ENCODE measurements at regions not wholly inside any gene's neighbourhood (a gene's known extent, or its start where the extent isn't known, plus 50 kb on each side); places are given as distances from the start of the nearest gene placed in this dataset.

DNA sequence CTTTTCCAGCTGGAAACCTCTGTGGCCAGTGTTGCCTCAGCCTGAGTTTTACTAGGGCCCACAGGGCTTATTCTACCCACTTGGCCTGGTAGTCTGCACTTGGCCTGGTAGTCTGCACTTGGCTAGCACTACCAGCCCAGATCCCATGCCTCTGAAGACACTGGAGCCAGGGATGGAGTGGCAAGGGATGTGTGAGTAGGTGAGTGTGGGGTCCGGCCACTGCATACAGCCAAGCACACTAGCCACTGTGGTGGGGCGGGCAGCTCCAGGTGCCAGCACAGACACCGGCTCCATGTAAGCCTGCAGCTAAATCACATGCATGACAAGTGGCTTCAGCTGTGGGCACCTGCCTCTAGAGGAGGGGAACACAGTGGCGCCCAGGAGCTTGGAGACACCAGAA is 63.4 kb upstream of the NAV3 start:
- POLR2A ChIA-PET, result no interaction called here
- no peak for DNase-seq (ENCODE audit: low read depth)
- Histone ChIP-seq H3K4me3 (ENCODE audit: low read depth, low read length) (no peak overlapping the region), H3K36me3 (ENCODE audit: control insufficient read depth, insufficient read depth, low read length) (no peaks in the 10 kb centered on the region), H3K27me3 (ENCODE audit: control insufficient read depth, insufficient read depth, low read length) (no peaks in the 10 kb centered on the region)
- CTCF ChIA-PET, result no interaction called here
- TF ChIP-seq, protein P1, sequence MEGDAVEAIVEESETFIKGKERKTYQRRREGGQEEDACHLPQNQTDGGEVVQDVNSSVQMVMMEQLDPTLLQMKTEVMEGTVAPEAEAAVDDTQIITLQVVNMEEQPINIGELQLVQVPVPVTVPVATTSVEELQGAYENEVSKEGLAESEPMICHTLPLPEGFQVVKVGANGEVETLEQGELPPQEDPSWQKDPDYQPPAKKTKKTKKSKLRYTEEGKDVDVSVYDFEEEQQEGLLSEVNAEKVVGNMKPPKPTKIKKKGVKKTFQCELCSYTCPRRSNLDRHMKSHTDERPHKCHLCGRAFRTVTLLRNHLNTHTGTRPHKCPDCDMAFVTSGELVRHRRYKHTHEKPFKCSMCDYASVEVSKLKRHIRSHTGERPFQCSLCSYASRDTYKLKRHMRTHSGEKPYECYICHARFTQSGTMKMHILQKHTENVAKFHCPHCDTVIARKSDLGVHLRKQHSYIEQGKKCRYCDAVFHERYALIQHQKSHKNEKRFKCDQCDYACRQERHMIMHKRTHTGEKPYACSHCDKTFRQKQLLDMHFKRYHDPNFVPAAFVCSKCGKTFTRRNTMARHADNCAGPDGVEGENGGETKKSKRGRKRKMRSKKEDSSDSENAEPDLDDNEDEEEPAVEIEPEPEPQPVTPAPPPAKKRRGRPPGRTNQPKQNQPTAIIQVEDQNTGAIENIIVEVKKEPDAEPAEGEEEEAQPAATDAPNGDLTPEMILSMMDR (IDR thresholded peaks at IDR 0.05; ENCODE audit: insufficient read depth, low read depth, low read length), result no peak

DNA sequence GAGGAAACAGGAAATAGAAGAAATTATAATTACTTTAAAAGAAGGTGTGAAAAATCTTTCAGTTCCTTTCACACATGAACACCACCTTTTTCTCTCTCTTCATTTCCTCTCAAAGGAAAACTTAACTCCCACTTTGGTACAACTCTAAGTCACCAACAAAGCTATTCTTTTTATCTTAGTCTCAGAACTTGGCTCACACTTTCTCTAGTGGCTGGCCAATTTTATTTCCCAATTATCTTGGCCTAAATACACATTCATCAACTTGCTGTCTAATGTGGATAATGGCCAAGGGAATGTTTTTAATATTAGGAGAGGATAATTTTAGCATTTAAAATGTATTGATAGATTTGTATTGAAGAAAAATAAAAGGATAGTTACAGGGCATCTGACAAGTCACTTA is 64.5 kb upstream of the NAV3 start:
- no peak for DNase-seq (ENCODE audit: low read depth)
- Histone ChIP-seq H3K4me3 (ENCODE audit: low read depth, low read length) (no peak overlapping the region), H3K27me3 (ENCODE audit: control insufficient read depth, insufficient read depth, low read length) (no peaks in the 10 kb centered on the region), H3K36me3 (ENCODE audit: control insufficient read depth, insufficient read depth, low read length) (no peaks in the 10 kb centered on the region)
- TF ChIP-seq, protein P1 (IDR thresholded peaks at IDR 0.05; ENCODE audit: insufficient read depth, low read depth, low read length), result no peak
- CTCF ChIA-PET, result interaction anchor here (0.6 to 1.2 kb wide), 2 partner anchors 10 to 159 kb away, joined by 3 read pairs; no protein-coding TSS in a partner anchor
- POLR2A ChIA-PET, result no interaction called here

GRCh38 chr12:77761286-77761685 is 69.4 kb upstream of the NAV3 start:
- H3K36me3 ChIP-seq (ENCODE audit: control insufficient read depth, insufficient read depth, low read length), result no peaks in the 10 kb centered on the region
- H3K27me3 ChIP-seq (ENCODE audit: control insufficient read depth, insufficient read depth, low read length), result no peaks in the 10 kb centered on the region
- DNase-seq (ENCODE audit: low read depth), result no peak
- TF ChIP-seq, protein P1 (IDR thresholded peaks at IDR 0.05; ENCODE audit: insufficient read depth, low read depth, low read length), result no peak
- CTCF ChIA-PET, result no interaction called here
- POLR2A ChIA-PET, result no interaction called here
- H3K4me3 ChIP-seq (ENCODE audit: low read depth, low read length), result no peak overlapping the region

GRCh38 chr12:77760271-77761025 is 70.2 kb upstream of the NAV3 start:
- no peaks in the 10 kb centered on the region for H3K27me3 ChIP-seq (ENCODE audit: control insufficient read depth, insufficient read depth, low read length)
- TF ChIP-seq, protein P1 (IDR thresholded peaks at IDR 0.05; ENCODE audit: insufficient read depth, low read depth, low read length), result no peak
- ChIA-PET POLR2A (no interaction called here), CTCF (no interaction called here)
- no peak overlapping the region for H3K4me3 ChIP-seq (ENCODE audit: low read depth, low read length)
- H3K36me3 ChIP-seq (ENCODE audit: control insufficient read depth, insufficient read depth, low read length), result no peaks in the 10 kb centered on the region
- no peak for DNase-seq (ENCODE audit: low read depth)

DNA sequence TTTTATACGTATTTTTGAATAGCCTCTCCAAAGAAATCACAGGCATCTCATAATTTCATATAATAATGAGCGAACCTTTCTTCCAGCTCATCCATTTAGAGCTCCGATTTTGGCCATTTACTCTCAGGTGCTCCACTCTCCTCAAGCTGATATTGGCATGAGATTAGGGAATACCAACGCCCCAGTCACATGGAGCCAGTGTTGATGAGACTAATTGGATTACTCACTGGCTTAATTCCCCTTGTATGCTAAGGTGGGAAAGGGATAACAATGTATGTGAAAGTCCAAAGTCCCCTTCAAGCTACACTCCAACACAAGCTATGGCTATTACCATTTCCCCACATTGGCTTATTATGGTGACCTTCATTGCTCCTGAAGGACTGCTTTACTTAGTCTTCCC is 76.6 kb upstream of the NAV3 start:
- Histone ChIP-seq H3K4me3 (ENCODE audit: low read depth, low read length) (no peak overlapping the region), H3K27me3 (ENCODE audit: control insufficient read depth, insufficient read depth, low read length) (no peaks in the 10 kb centered on the region; the same call in 1 of the 2 replicates), H3K36me3 (ENCODE audit: control insufficient read depth, insufficient read depth, low read length) (no peaks in the 10 kb centered on the region)
- TF ChIP-seq, protein P1 (IDR thresholded peaks at IDR 0.05; ENCODE audit: insufficient read depth, low read depth, low read length), result no peak
- ChIA-PET POLR2A (no interaction called here), CTCF (no interaction called here)
- no peak for DNase-seq (ENCODE audit: low read depth)
